Epidermal melanocyte (primary cell): ENCODE measurements at regions not wholly inside any gene's neighbourhood (a gene's known extent, or its start where the extent isn't known, plus 50 kb on each side); places are given as distances from the start of the nearest gene placed in this dataset.
"Not testable (repeated sequence)": the region's sequence is repeated elsewhere in the genome, so short reads cannot be mapped to it uniquely, and the experiment has no call there.

ENCODE experiments used
- DNase-seq: peaks from one replicate; pipeline ENCODE4 v3.0.0; 2011; ENCODE audit warnings: low spot score; ENCODE audit not compliant: insufficient read length

DNA sequence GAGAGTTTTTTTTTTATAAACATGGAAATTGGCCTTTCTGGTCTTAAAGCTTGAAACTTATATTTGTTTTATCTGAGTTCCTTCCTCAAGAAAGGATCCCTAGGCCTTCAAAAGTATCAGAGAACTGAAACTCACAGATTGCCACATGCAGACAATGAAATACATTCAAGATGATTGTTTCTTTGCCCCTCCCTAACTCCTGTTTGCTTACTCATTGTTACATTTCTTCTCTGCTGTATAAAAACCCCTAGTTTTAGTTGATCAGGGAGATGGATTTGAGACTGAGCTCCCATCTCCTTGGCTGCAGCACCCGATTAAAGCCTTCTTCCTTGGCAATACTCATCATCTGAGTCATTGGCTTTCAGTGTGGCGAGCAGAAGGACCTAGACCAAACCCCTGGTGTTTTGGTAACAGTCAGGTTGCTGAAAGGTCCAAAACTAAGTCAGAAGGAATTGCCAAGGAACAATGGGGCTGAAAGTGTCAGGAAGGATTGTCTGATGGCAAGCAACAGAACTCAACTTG is 132.3 kb upstream of the SULF2 start:
- no peak for DNase-seq

DNA sequence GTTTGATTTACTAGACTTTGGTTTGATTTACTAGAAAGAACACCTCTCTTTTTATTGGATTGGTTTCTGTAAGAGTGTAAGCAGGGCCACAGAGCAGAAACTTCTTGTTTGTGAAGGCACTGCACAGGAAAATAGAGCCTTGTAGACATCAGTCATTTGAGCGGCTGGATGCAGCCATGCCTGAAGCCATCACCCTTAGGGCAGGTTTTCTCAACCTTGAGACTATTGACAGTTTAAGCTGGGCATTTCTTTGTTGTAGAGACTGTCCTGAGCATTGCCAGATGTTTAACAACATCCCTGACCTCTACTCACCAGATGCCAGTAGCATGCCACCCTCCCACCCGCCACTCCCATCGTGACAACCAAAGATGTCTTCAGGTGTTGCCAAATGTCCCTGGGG is 130.2 kb upstream of the SULF2 start:
- DNase-seq, result no peak

DNA sequence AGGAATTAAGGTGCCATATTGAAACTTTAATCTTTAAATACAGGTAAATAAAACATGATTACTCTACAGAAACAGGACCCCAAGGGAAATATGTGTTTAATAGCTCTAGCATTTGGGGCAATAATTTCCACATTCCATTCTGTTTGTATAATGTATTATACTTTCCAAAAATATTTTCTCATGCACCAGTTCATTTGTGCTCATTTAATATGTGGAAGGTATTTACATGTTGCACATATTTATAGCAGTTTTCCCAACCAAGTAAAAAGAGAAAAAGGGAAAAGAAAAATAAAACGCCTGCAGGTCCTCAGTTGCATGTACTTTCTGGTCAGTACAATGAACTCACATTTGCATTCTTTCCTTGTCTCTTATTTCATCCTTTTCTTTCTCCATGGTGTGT is 129.5 kb upstream of the SULF2 start:
- DNase-seq, result no peak

- not testable (repeated sequence) for DNase-seq
Measured at GRCh38 chr20:47912786-47913501, 127.7 kb upstream of the SULF2 start.

DNA sequence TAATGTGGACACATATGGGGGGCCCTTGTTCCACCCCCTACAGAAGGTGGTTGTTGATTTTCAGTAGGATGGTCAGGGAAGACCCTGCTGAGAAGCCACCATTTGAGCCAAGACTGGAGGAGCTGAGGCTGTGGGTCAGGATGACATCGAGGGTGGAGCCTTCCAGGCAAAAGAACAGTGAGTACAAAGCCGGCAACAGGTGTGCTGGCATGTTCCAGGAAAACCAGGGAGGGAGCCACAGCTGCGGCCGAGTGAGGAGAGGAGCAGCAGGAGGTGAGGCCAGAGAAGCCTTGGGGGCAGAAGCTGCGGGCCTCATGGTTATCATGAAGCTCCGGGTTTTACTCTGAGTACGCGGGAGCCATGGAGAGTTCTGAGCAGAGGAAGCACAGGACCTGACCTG is 126.9 kb upstream of the SULF2 start:
- DNase-seq, result not testable (repeated sequence)

DNA sequence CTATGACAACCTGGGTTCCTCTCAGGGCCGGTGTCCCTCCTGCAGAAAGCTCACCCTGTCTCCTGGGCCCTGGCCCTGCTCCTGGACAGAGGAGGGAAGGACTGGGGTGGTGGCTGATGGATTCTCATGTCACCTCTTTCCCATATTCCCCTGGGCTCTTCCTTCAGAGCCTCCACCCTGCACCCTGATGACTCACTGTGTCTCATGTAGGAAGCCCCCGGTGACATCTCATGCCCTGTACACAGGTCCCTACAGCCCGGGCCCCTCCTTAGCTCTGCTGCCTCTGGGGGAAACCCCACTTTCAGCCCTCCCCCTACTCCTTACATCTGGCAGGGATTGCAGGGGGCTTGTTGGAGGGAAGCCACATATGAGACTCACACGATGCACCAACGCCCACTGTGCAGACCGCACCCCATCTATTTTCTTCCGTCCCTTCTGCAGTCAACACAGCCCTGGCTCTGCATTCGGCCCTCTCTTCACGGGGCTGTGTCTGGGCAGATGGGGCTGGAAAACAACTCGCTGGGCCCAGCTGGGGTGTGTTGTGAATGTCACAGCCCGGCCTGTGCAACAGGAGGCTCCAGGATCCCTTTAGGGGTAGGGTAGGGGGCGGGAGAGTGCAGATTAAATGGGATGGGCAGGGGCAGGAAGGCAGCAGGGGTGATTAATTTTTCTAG is 124.6 kb upstream of the SULF2 start:
- not testable (repeated sequence) for DNase-seq

DNA sequence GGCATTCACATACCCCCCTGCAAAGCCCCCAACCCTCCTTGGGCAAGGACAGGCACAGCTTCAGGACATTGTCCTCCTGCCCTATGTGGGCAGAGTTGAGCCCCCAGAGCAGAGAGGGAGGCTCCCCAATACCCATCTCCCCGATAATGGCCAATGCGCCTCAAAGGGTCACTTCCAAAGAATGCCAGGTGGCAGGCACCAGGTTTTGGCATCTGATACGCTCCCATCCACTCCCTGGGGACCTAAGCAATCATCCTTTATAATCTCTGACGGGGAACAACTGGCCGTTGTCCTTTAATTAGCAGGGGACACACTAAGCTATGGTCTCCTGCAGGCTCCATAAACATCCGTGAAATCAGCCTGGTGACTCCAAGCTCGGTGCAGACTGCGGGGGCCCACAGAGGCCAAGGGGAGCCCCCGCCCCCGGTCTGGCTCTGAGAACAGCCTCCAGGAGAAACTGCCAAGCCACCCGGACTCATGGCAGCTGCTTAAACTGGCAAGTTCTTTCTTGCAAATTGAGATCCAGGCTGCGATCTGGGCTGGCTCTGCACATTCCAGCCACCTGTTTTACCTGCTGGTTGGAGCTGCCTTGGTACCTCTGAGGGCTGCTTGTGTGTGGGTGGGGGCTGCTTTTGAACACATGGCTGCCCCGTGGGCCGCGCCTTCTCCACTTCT is 123.2 kb upstream of the SULF2 start:
- DNase-seq, result not testable (repeated sequence)

- not testable (repeated sequence) for DNase-seq
Measured at GRCh38 chr20:47907951-47908350, 122.7 kb upstream of the SULF2 start.

DNA sequence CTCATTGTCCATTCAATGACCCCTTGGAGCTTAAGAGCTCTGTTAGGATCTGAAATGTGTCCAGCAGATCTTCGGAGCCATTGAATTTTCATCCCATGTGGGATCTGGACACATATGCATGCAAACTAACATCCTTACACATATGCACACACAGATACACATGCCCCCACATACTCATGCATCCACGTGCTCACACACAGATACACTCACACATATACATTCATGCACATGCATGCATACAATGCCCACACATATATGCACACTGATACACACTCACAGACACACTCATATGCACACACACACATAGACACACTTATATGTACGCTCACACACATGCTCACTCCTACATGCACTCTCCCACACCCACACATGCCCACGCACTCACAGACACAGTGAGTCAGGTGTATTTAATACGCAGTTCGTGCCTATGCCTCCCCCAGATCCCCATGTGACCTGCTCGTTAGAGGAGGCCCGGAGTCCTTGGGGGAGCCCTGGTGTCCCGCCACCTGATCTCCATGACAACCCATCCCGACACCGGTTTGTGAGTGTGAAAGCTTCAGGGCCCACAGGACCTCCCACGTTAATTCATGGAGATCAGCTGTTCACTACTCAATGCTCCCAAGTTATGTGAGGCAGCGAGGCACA is 121.9 kb upstream of the SULF2 start:
- no peak for DNase-seq

- no peak for DNase-seq
Measured at GRCh38 chr20:47906348-47906660, 121.0 kb upstream of the SULF2 start.

GRCh38 chr20:47905628-47906347 is 120.5 kb upstream of the SULF2 start:
- no peak for DNase-seq

GRCh38 chr20:47903009-47903408 is 117.7 kb upstream of the SULF2 start:
- DNase-seq, result not testable (repeated sequence)

DNA sequence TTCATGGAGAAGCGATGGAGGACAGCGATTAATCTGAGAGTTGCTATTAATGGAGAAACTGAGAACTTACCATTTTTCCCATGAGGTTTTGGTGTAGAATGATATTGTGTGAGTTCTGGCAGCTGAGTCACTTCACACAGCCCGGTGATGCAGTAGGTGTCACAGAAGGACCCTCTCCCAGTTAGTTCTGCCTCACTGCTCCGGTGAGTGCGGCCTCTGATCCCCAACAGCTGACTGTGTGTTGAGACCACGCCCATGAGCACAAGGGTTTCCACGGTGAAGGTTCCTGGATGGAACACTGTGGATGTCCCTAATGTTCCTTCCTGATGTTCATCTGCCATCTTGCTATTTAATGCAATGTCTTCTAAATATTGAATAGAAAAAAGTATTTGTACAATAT is 114.0 kb upstream of the SULF2 start:
- DNase-seq, result not testable (repeated sequence)

DNA sequence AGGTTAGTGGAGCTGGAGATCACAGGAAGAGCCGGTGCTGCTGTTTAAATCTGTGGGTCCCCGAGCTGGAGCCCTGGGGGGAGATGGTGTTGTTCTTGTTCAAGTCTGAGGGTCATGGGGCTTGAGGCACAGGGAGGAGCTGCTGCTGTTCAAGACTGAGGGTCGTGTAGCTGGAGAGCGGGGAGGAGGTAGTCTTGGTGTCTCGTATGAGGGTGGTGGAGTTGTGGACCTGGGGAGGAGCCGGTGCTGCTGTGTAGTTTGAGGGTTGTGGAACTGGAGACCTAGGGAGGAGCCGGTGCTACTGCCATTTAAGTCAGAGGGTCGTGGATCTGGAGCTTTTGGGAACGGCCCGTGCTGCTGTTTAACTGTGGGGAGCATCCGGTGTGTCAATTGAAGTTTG is 112.2 kb upstream of the SULF2 start:
- DNase-seq, result no peak

GRCh38 chr20:47892681-47893080 is 107.4 kb upstream of the SULF2 start:
- not testable (repeated sequence) for DNase-seq

- DNase-seq, result not testable (repeated sequence)
Measured at GRCh38 chr20:47890708-47891107, 105.4 kb upstream of the SULF2 start.

- DNase-seq, result not testable (repeated sequence)
Measured at GRCh38 chr20:47889751-47890150, 104.5 kb upstream of the SULF2 start.

DNA sequence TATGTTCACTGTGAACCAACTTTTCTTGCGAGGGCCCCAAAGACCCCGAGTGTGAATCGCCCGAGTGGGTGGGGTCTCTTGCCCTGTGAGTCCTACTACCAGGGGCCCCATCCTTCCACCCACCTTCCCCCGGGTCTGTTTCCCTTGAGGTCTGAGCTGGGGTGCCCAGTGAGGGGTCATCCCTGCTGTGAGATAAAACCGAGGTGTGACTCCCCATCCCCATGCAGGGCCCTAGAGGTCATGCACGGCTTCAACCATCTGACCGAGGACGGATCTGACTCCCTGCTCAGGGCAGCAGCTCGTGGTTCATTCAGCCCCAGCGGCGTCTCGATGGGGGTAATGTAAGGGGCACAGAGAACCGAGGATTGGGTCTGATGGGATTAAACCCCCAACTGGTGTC is 103.1 kb upstream of the SULF2 start:
- DNase-seq, result no peak

DNA sequence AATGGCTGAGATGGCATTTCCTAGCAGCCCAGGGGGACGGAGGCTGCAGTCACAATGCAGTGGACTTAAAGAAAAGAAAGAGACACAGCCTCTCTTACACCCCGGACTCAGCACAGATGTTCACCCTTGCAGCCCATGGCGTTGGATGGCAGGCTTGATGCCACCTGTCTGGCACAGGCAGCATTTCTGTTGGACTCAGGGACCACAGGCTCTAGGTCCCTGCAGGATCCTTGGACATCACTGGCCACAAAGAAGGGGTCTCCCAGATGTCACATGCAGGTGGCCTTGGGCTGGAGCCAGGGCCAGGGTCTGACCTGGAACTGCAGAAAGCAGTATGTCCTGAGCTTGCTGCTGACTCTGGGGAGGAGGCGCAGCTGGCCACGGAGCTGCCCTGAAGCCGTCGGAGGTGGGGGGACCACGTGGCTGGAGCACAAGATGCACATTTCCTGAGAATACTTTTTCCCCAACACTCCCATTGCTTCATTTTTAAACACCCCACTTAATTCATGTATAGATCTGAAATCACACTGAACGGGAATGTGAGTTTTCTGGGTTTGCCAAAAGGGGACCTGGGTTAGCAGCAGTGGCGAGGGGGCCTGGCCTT is 102.3 kb upstream of the SULF2 start:
- no peak for DNase-seq

DNA sequence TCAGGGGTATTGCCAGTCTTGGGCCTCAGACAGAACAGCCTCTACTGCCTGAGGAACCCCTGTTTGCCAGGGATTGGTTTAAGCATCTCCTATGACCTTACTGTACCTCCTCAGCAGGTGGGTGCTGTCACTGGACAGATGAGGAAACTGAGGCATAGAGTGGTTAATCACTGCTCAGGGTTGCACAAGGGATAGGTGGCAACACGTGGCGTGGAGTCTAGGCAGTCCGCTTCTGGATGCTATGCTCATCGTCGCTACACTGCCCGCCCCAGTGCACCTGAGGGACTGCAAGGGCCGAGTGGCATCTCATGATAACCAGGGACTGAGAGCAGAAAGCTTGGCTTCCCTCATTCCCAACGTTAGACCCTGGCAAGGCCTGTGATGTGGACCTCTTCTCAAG is 101.8 kb upstream of the SULF2 start:
- no peak for DNase-seq
